HepG2 (cell line): ENCODE measurements at regions not wholly inside any gene's neighbourhood (a gene's known extent, or its start where the extent isn't known, plus 50 kb on each side); places are given as distances from the start of the nearest gene placed in this dataset.
A peak's percentile ranks its signal among the peaks of the same experiment; 100 is the strongest.

Source experiments
- ATAC-seq: fragments of 200-7000 bp; cut with Tn5 transposase; 3 replicates; pipeline ENCODE4 v1.9.1; 2020; ENCODE audit warnings: mild to moderate bottlenecking, moderate library complexity
- BruUV-seq: library from RNA; stranded (reverse); fragments of 400-500 nt; replicated peaks from 2 replicates; lab custom pipeline; 2021; lab: Mats Ljungman, UMichigan
- CTCF ChIA-PET: fragments of 300-600 bp; formaldehyde crosslinking; extraction: SDS; loops from one replicate; lab custom pipeline; 2021; ENCODE audit warnings: low total read pairs, inconsistent platforms, low intra/inter-chr PET ratio; lab: Yijun Ruan, JAX
- POLR2A ChIA-PET: fragments of 350-600 bp; sonication (Branson Sonifier 250); formaldehyde crosslinking; loops from one replicate; lab custom pipeline; 2020; ENCODE audit warnings: antibody characterized with exemption, inconsistent platforms; lab: Yijun Ruan, JAX
- DNase-seq: peaks from one replicate; pipeline ENCODE4 v3.0.0-alpha.2; 2015; ENCODE audit warnings: low spot score
- FAIRE-seq: peaks from 3 replicates; lab custom pipeline; 2011; peaks lifted over from hg19 to GRCh38; lab: Jason Lieb, UNC
- H2AFZ ChIP-seq: one replicate; pipeline ENCODE4 v1.6.1; 2011; ENCODE audit warnings: low read length, inconsistent platforms
- H3K27ac ChIP-seq: fragments of 300-600 bp; 3 replicates; pipeline ENCODE4 v1.8.0; 2011; ENCODE audit warnings: mixed run types, mild to moderate bottlenecking, mixed read lengths, low read length, inconsistent platforms; ENCODE audit not compliant: insufficient read depth; ENCODE audit errors: extremely low read length
- H3K27me3 ChIP-seq, 2 experiments: fragments of 200-600 bp in 1 of 2; 2 replicates in 1 of 2; 3 replicates in 1 of 2; pipeline versions ENCODE4 v1.6.0 to v1.8.0; 2011; ENCODE audit warnings: low read length in 2 of 2, mild to moderate bottlenecking in 2 of 2, moderate library complexity in 2 of 2, inconsistent platforms in 1 of 2; ENCODE audit not compliant: insufficient read depth in 2 of 2, control insufficient read depth in 1 of 2
- H3K36me3 ChIP-seq, 2 experiments: fragments of 200-600 bp in 1 of 2; replicated peaks in 1 of 2; 2 replicates in 1 of 2; 3 replicates in 1 of 2; pipeline versions ENCODE4 v1.5.1 to v1.8.0; 2011; ENCODE audit warnings: low read length in 2 of 2, inconsistent platforms in 1 of 2; ENCODE audit not compliant: insufficient read depth in 2 of 2, control insufficient read depth in 1 of 2
- H3K4me1 ChIP-seq: 2 replicates; pipeline ENCODE4 v1.5.1; 2012; ENCODE audit warnings: low read length, inconsistent platforms; ENCODE audit not compliant: insufficient read depth
- H3K4me2 ChIP-seq: 2 replicates; pipeline ENCODE4 v1.6.0; 2011; ENCODE audit warnings: low read depth, low read length, inconsistent platforms
- H3K4me3 ChIP-seq, 3 experiments: fragments of 200-600 bp in 1 of 3; sonication (generic), shearing (Covaris generic) in 1 of 3; replicated peaks in 1 of 3; 2 replicates each; pipeline ENCODE4 v1.5.1; 2011 to 2016; ENCODE audit warnings: low read length in 3 of 3, inconsistent platforms in 2 of 3, low read depth in 2 of 3, mild to moderate bottlenecking in 2 of 3, control low read depth in 1 of 3, mixed read lengths in 1 of 3; ENCODE audit not compliant: insufficient read depth in 1 of 3
- H3K79me2 ChIP-seq: one replicate; pipeline ENCODE4 v1.6.1; 2011; ENCODE audit warnings: low read length, inconsistent platforms; ENCODE audit not compliant: insufficient read depth
- H3K9ac ChIP-seq: 2 replicates; pipeline ENCODE4 v1.6.0; 2011; ENCODE audit warnings: mild to moderate bottlenecking, low read depth, low read length, inconsistent platforms; ENCODE audit not compliant: insufficient read depth
- H3K9me3 ChIP-seq: 2 replicates; pipeline ENCODE4 v1.5.1; 2012; ENCODE audit warnings: mild to moderate bottlenecking, low read length
- H4K20me1 ChIP-seq: 2 replicates; pipeline ENCODE4 v1.6.0; 2011; ENCODE audit warnings: inconsistent platforms, mild to moderate bottlenecking, low read length, moderate library complexity; ENCODE audit not compliant: insufficient read depth
- AGO2 ChIP-seq: fragments of 200-400 bp; formaldehyde crosslinking; optimal IDR thresholded peaks from 2 replicates; pipeline ENCODE3; 2017; ENCODE audit warnings: mild to moderate bottlenecking, low read depth, low read length, moderate library complexity
- KDM3A ChIP-seq: IDR thresholded peaks from 2 replicates; pipeline ENCODE4 v1.6.1; 2018; ENCODE audit warnings: low read depth, missing compliant biosample characterization
- NR2F6 ChIP-seq, 2 experiments: IDR thresholded peaks; 2 replicates each; pipeline ENCODE4 v1.6.1; 2016; ENCODE audit warnings: antibody characterized with exemption in 1 of 2, mild to moderate bottlenecking in 1 of 2
- SOX6 ChIP-seq, 2 experiments: fragments of 450-650 bp in 1 of 2; sonication (generic) in 1 of 2; formaldehyde crosslinking in 1 of 2; IDR thresholded peaks; 2 replicates each; pipeline versions ENCODE4 v1.4.0 to v1.6.1; 2017 to 2020; ENCODE audit warnings: antibody characterized with exemption in 1 of 2, mild to moderate bottlenecking in 1 of 2, missing genetic modification reagents in 1 of 2
- SRY ChIP-seq: sonication (generic); formaldehyde crosslinking; IDR thresholded peaks from 2 replicates; pipeline ENCODE4 v1.8.0; 2022; ENCODE audit warnings: mild to moderate bottlenecking, missing genetic modification reagents
- TGIF2 ChIP-seq: IDR thresholded peaks from 2 replicates; pipeline ENCODE4 v1.6.1; 2016; ENCODE audit warnings: control low read depth, missing compliant biosample characterization
- ZFP36L1 ChIP-seq: sonication (generic); formaldehyde crosslinking; IDR thresholded peaks from 2 replicates; pipeline ENCODE4 v1.8.0; 2022; ENCODE audit warnings: mild to moderate bottlenecking, missing genetic modification reagents, moderate library complexity
- ZFY ChIP-seq: sonication (generic); formaldehyde crosslinking; IDR thresholded peaks from 2 replicates; pipeline ENCODE4 v1.4.0; 2020; ENCODE audit warnings: missing genetic modification reagents
- ZKSCAN5 ChIP-seq: sonication (generic); formaldehyde crosslinking; IDR thresholded peaks from 2 replicates; pipeline ENCODE4 v1.5.1; 2020; ENCODE audit warnings: mild to moderate bottlenecking, missing genetic modification reagents
- ZNF354B ChIP-seq: sonication (generic); formaldehyde crosslinking; IDR thresholded peaks from 2 replicates; pipeline ENCODE4 v1.8.0; 2022; ENCODE audit warnings: mild to moderate bottlenecking, missing genetic modification reagents
- ZNF501 ChIP-seq: sonication (generic); formaldehyde crosslinking; IDR thresholded peaks from 2 replicates; pipeline ENCODE4 v1.5.1; 2020; ENCODE audit warnings: mild to moderate bottlenecking, moderate library complexity, missing genetic modification reagents
- ZNF552 ChIP-seq: sonication (generic); formaldehyde crosslinking; IDR thresholded peaks from 2 replicates; pipeline ENCODE4 v1.9.0; 2022; ENCODE audit warnings: missing genetic modification reagents, mild to moderate bottlenecking, borderline replicate concordance
- ZNF564 ChIP-seq: sonication (generic); formaldehyde crosslinking; IDR thresholded peaks from 2 replicates; pipeline ENCODE4 v1.8.1; 2023; ENCODE audit warnings: mild to moderate bottlenecking, missing genetic modification reagents
- ZNF607 ChIP-seq: sonication (generic); formaldehyde crosslinking; IDR thresholded peaks from 2 replicates; pipeline ENCODE4 v1.5.1; 2020; ENCODE audit warnings: missing genetic modification reagents, mild to moderate bottlenecking, borderline replicate concordance
- WGBS: methylation state at CpG from one replicate; pipeline ENCODE4 v1.1.6; 2017; ENCODE audit warnings: low lambda C conversion rate; 5-methylcytosine and 5-hydroxymethylcytosine counted together
- in situ Hi-C: cut with HindIII; loops from 2 replicates; pipeline ENCODE4 v1.10.0; 2017; ENCODE audit warnings: low pct_unique_long_range_greater_than_20kb; ENCODE audit not compliant: extremely low pct_ligation_motif_present
- intact Hi-C: fragments of 100-400 bp; cut with micrococcal nuclease; formaldehyde crosslinking; loops from one replicate; pipeline ENCODE4 v1.10.0; 2022; ENCODE audit not compliant: unreplicated experiment
- TF ChIP-seq, protein P1 (sequence below): IDR thresholded peaks from 2 replicates; pipeline ENCODE4 v1.6.1; 2016
- TF ChIP-seq, protein P2 (sequence below): IDR thresholded peaks from 2 replicates; pipeline ENCODE4 v1.6.1; 2016; ENCODE audit warnings: control low read depth
- TF ChIP-seq, protein P3 (sequence below): sonication (generic); formaldehyde crosslinking; IDR thresholded peaks from 2 replicates; pipeline ENCODE4 v1.5.1; 2020; ENCODE audit warnings: mild to moderate bottlenecking, missing genetic modification reagents, borderline replicate concordance

DNA sequence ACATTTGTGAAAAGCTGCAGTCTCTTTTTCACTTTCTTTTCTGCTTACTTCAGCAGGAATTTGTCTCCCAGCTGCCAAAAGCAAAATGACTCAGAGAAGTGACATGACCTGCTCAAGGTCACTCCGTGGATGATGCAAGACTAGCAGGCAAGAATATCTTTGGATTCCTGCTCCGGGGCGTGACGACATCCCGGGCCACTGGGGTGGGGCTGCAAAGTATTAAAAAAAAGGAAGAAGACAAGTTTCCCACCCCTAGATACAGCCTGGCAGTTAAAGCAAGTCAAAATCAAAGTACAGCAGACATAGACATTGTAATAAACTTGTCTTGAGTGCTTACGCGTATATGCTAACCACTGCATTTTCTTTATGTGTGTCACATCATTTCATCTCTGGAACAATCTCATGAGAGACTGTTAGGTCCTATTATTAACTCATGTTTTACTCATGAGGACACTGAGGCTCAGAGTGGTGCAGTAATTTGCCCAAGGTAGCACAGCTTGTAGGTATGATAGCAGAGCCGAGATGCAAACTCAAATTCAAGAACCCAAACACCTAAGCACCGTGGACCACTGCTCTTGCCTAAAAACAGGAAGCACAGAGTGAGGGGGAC is 485.2 kb upstream of the PROK2 start (continued):
- TF ChIP-seq ZNF552 (CRISPR knock-in tag) (no peak), TGIF2 (CRISPR knock-in tag) (0 out of 2 replicates have a peak, but pooled peaks have one; percentile 29), SOX6 (IDR thresholded peaks at IDR 0.05) (no peak), SOX6 (CRISPR knock-in tag; IDR thresholded peaks at IDR 0.05) (peak; percentile 49; the same call in 1 of the 2 replicates), ZNF564 (CRISPR knock-in tag) (no peak), NR2F6 (IDR thresholded peaks at IDR 0.05) (peak; percentile 70), NR2F6 (CRISPR knock-in tag; IDR thresholded peaks at IDR 0.05) (peak; percentile 85), KDM3A (CRISPR knock-in tag) (peak; percentile 42; the same call in 1 of the 2 replicates), SRY (CRISPR knock-in tag) (no peak), ZNF607 (no peak), ZNF354B (CRISPR knock-in tag) (no peak), ZFY (CRISPR knock-in tag) (no peak), ZKSCAN5 (CRISPR knock-in tag) (no peak)
- TF ChIP-seq, protein P1, sequence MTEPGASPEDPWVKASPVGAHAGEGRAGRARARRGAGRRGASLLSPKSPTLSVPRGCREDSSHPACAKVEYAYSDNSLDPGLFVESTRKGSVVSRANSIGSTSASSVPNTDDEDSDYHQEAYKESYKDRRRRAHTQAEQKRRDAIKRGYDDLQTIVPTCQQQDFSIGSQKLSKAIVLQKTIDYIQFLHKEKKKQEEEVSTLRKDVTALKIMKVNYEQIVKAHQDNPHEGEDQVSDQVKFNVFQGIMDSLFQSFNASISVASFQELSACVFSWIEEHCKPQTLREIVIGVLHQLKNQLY (CRISPR knock-in tag) = no peak

DNA sequence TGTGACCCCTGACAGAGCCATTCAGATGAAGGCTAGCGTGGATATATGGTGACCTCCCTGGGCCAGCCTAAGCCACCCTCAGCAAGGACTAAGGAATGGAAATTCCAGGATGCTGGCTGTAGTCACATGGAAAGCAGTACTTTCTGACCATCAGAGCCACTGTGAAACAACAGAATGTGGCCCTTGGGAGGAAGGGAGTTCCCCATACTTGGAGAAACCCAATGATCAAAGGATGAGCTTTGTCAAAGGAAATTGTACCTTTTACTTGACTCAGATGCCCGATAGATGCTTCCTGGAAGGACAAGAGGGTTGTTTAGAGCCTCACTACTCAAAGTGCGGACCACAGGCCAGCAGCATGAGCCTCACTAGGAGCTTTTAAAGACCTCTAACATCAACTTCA is 484.5 kb upstream of the PROK2 start:
- H3K27me3 ChIP-seq = peaks cover 0 to 2% of the 10 kb centered on the region in 2 experiments; a peak in 1 of 5 replicates
- POLR2A ChIA-PET = no interaction called here
- peaks cover 33% of the 10 kb centered on the region for H3K4me1 ChIP-seq
- ATAC-seq = no peak
- no peak overlapping the region for H3K4me2 ChIP-seq
- no peaks in the 10 kb centered on the region for H3K79me2 ChIP-seq
- intact Hi-C loops (no loop called here), in situ Hi-C loops (loop anchor here (5.0 kb wide), 1 partner anchor 312 kb away; no protein-coding TSS in a partner anchor)
- no peaks in the 10 kb centered on the region for H4K20me1 ChIP-seq
- no peak for DNase-seq
- no peaks in the 10 kb centered on the region for H3K9me3 ChIP-seq
- WGBS = 59% methylated on average over 3 of the region's 3 CpGs
- CTCF ChIA-PET = no interaction called here
- H3K36me3 ChIP-seq = no peaks in the 10 kb centered on the region
- H3K27ac ChIP-seq = no peak overlapping the region
- BruUV-seq = no TSS peak
- no peak overlapping the region for H3K9ac ChIP-seq
- no peak for FAIRE-seq
- no peak overlapping the region for H3K4me3 ChIP-seq
- no peak overlapping the region for H2AFZ ChIP-seq
- TF ChIP-seq AGO2 (no peak), ZNF501 (CRISPR knock-in tag) (peak; percentile 13; the same call in 1 of the 2 replicates), ZFP36L1 (CRISPR knock-in tag) (no peak)
- TF ChIP-seq, protein P2, sequence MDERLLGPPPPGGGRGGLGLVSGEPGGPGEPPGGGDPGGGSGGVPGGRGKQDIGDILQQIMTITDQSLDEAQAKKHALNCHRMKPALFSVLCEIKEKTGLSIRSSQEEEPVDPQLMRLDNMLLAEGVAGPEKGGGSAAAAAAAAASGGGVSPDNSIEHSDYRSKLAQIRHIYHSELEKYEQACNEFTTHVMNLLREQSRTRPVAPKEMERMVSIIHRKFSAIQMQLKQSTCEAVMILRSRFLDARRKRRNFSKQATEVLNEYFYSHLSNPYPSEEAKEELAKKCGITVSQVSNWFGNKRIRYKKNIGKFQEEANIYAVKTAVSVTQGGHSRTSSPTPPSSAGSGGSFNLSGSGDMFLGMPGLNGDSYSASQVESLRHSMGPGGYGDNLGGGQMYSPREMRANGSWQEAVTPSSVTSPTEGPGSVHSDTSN (CRISPR knock-in tag) = no peak
- TF ChIP-seq, protein P3, sequence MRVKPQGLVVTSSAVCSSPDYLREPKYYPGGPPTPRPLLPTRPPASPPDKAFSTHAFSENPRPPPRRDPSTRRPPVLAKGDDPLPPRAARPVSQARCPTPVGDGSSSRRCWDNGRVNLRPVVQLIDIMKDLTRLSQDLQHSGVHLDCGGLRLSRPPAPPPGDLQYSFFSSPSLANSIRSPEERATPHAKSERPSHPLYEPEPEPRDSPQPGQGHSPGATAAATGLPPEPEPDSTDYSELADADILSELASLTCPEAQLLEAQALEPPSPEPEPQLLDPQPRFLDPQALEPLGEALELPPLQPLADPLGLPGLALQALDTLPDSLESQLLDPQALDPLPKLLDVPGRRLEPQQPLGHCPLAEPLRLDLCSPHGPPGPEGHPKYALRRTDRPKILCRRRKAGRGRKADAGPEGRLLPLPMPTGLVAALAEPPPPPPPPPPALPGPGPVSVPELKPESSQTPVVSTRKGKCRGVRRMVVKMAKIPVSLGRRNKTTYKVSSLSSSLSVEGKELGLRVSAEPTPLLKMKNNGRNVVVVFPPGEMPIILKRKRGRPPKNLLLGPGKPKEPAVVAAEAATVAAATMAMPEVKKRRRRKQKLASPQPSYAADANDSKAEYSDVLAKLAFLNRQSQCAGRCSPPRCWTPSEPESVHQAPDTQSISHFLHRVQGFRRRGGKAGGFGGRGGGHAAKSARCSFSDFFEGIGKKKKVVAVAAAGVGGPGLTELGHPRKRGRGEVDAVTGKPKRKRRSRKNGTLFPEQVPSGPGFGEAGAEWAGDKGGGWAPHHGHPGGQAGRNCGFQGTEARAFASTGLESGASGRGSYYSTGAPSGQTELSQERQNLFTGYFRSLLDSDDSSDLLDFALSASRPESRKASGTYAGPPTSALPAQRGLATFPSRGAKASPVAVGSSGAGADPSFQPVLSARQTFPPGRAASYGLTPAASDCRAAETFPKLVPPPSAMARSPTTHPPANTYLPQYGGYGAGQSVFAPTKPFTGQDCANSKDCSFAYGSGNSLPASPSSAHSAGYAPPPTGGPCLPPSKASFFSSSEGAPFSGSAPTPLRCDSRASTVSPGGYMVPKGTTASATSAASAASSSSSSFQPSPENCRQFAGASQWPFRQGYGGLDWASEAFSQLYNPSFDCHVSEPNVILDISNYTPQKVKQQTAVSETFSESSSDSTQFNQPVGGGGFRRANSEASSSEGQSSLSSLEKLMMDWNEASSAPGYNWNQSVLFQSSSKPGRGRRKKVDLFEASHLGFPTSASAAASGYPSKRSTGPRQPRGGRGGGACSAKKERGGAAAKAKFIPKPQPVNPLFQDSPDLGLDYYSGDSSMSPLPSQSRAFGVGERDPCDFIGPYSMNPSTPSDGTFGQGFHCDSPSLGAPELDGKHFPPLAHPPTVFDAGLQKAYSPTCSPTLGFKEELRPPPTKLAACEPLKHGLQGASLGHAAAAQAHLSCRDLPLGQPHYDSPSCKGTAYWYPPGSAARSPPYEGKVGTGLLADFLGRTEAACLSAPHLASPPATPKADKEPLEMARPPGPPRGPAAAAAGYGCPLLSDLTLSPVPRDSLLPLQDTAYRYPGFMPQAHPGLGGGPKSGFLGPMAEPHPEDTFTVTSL (CRISPR knock-in tag) = 0 out of 2 replicates have a peak, but pooled peaks have one; percentile 1
